CD14-positive monocyte (primary cell): ENCODE measurements at regions not wholly inside any gene's neighbourhood (a gene's known extent, or its start where the extent isn't known, plus 50 kb on each side); places are given as distances from the start of the nearest gene placed in this dataset.

ENCODE experiments used
- DNase-seq, 3 donors: peaks; one replicate each; pipeline ENCODE4 v3.0.0-alpha.2; 2011 to 2022
- H2AFZ ChIP-seq: 2 replicates; pipeline ENCODE4 v1.6.0; 2012; ENCODE audit warnings: mild to moderate bottlenecking, low read depth, low read length, inconsistent platforms; ENCODE audit not compliant: insufficient read depth, poor library complexity, severe bottlenecking
- H3K27ac ChIP-seq, 2 donors: 1 replicate in 1 of 2; 2 replicates in 1 of 2; pipeline ENCODE4 v1.5.1; 2012 to 2013; ENCODE audit warnings: low read length in 2 of 2, control low read depth in 1 of 2, inconsistent platforms in 1 of 2, low read depth in 1 of 2, mild to moderate bottlenecking in 1 of 2
- H3K27me3 ChIP-seq, 2 donors: one replicate each; pipeline versions ENCODE4 v1.6.0 to v1.6.1; 2011 to 2013; ENCODE audit warnings: low read length in 2 of 2; ENCODE audit not compliant: control insufficient read depth in 2 of 2, insufficient read depth in 2 of 2
- H3K36me3 ChIP-seq, 2 donors: replicated peaks in 1 of 2; 1 replicate in 1 of 2; 2 replicates in 1 of 2; pipeline versions ENCODE4 v1.5.1 to v1.6.1; 2012 to 2013; ENCODE audit warnings: low read length in 2 of 2, control low read depth in 1 of 2, inconsistent platforms in 1 of 2, mild to moderate bottlenecking in 1 of 2; ENCODE audit not compliant: insufficient read depth in 2 of 2, control insufficient read depth in 1 of 2
- H3K4me1 ChIP-seq, 2 donors: 1 replicate in 1 of 2; 2 replicates in 1 of 2; pipeline versions ENCODE4 v1.5.1 to v1.6.1; 2012 to 2013; ENCODE audit warnings: low read length in 2 of 2, control low read depth in 1 of 2, inconsistent platforms in 1 of 2, mild to moderate bottlenecking in 1 of 2, moderate library complexity in 1 of 2; ENCODE audit not compliant: insufficient read depth in 2 of 2, control insufficient read depth in 1 of 2
- H3K4me2 ChIP-seq: replicated peaks from 2 replicates; pipeline ENCODE3; 2012; ENCODE audit warnings: low read length, moderate library complexity, mild to moderate bottlenecking; ENCODE audit not compliant: poor library complexity, severe bottlenecking; ENCODE audit errors: extremely low read depth
- H3K4me3 ChIP-seq, 3 experiments: fragments of 200-600 bp in 1 of 3; sonication (generic) in 1 of 3; replicated peaks in 1 of 3; 1 replicate in 2 of 3; 2 replicates in 1 of 3; pipeline ENCODE4 v1.5.1; 2011 to 2013; ENCODE audit warnings: low read length in 3 of 3, mild to moderate bottlenecking in 3 of 3, control low read depth in 2 of 3, low read depth in 2 of 3, inconsistent platforms in 1 of 3, moderate library complexity in 1 of 3
- H3K79me2 ChIP-seq: 2 replicates; pipeline ENCODE4 v1.6.0; 2012; ENCODE audit warnings: mild to moderate bottlenecking, control low read depth, inconsistent platforms, low read length, moderate library complexity; ENCODE audit not compliant: insufficient read depth
- H3K9ac ChIP-seq: 2 replicates; pipeline ENCODE4 v1.6.0; 2017; ENCODE audit warnings: low read length, mild to moderate bottlenecking; ENCODE audit not compliant: insufficient read depth, poor library complexity, severe bottlenecking
- H3K9me3 ChIP-seq, 2 donors: replicated peaks in 1 of 2; 1 replicate in 1 of 2; 2 replicates in 1 of 2; pipeline versions ENCODE4 v1.5.1 to v1.6.1; 2012 to 2013; ENCODE audit warnings: low read length in 2 of 2, control low read depth in 1 of 2; ENCODE audit not compliant: control insufficient read depth in 1 of 2, insufficient read depth in 1 of 2
- H4K20me1 ChIP-seq: 2 replicates; pipeline ENCODE4 v1.6.0; 2012; ENCODE audit warnings: mild to moderate bottlenecking, low read length, control low read depth, moderate library complexity; ENCODE audit not compliant: insufficient read depth
- H3K27ac Mint-ChIP-seq, 7 donors: one replicate each; pipeline ENCODE4 v1.8.0; 2020; ENCODE audit warnings: mild to moderate bottlenecking in 7 of 7, mixed read lengths in 7 of 7, moderate library complexity in 6 of 7, inconsistent platforms in 2 of 7
- H3K27me3 Mint-ChIP-seq, 3 donors: one replicate each; pipeline ENCODE4 v1.8.0; 2021 to 2022; ENCODE audit warnings: low read depth in 3 of 3, mild to moderate bottlenecking in 3 of 3, mixed read lengths in 3 of 3, moderate library complexity in 3 of 3, inconsistent platforms in 1 of 3
- H3K36me3 Mint-ChIP-seq, 2 donors: one replicate each; pipeline ENCODE4 v1.8.0; 2020; ENCODE audit warnings: mixed read lengths in 2 of 2, inconsistent platforms in 1 of 2, mild to moderate bottlenecking in 1 of 2
- H3K4me1 Mint-ChIP-seq: one replicate; pipeline ENCODE4 v1.8.0; 2020; ENCODE audit warnings: mild to moderate bottlenecking, mixed read lengths
- H3K4me3 Mint-ChIP-seq, 2 donors: one replicate each; pipeline ENCODE4 v1.8.0; 2020; ENCODE audit warnings: mild to moderate bottlenecking in 2 of 2, mixed read lengths in 2 of 2, moderate library complexity in 1 of 2
- H3K9me3 Mint-ChIP-seq, 7 donors: one replicate each; pipeline ENCODE4 v1.8.0; 2020 to 2022; ENCODE audit warnings: mixed read lengths in 7 of 7, mild to moderate bottlenecking in 6 of 7, moderate library complexity in 6 of 7, inconsistent platforms in 2 of 7
- CTCF ChIP-seq: fragments of 200-600 bp; IDR thresholded peaks from one replicate; pipeline ENCODE4 v1.8.0; 2022; ENCODE audit warnings: antibody characterized with exemption, mild to moderate bottlenecking
- WGBS: methylation state at CpG from one replicate; pipeline ENCODE4 v1.1.5; 2013; ENCODE audit warnings: missing lambda C conversion rate; ENCODE audit not compliant: insufficient coverage; 5-methylcytosine and 5-hydroxymethylcytosine counted together
- intact Hi-C, 2 donors: fragments of 100-400 bp; cut with micrococcal nuclease; formaldehyde crosslinking; loops; one replicate each; pipeline versions ENCODE4 v1.15.0 to v1.15.1; 2023

GRCh38 chr9:71483436-71483835, 284.9 kb downstream of the CEMIP2 start:
- no peak overlapping the region for H3K4me2 ChIP-seq
- intact Hi-C loops = no loop called here
- H3K4me3 Mint-ChIP-seq = no peak overlapping the region
- 80% methylated on average over 2 of the region's 4 CpGs for WGBS
- H3K36me3 Mint-ChIP-seq = no peaks in the 10 kb centered on the region
- peaks cover 0 to 3% (median 0%) of the 10 kb centered on the region in 7 donors for H3K9me3 Mint-ChIP-seq
- no peak for DNase-seq
- H3K27me3 Mint-ChIP-seq = peaks cover 0 to 4% (median 4%) of the 10 kb centered on the region in 3 donors
- H3K27ac ChIP-seq = no peak overlapping the region
- no peak overlapping the region for H3K4me3 ChIP-seq
- TF ChIP-seq CTCF = no peak
- H3K4me1 Mint-ChIP-seq = peaks cover 4% of the 10 kb centered on the region
- H3K9ac ChIP-seq = no peak overlapping the region
- no peaks in the 10 kb centered on the region for H3K79me2 ChIP-seq
- no peak overlapping the region for H2AFZ ChIP-seq
- no peaks in the 10 kb centered on the region for H3K36me3 ChIP-seq
- H4K20me1 ChIP-seq = no peaks in the 10 kb centered on the region
- no peak overlapping the region for H3K27ac Mint-ChIP-seq
- no peaks in the 10 kb centered on the region for H3K9me3 ChIP-seq
- no peaks in the 10 kb centered on the region for H3K27me3 ChIP-seq
- peaks cover 4 to 5% of the 10 kb centered on the region in 2 donors for H3K4me1 ChIP-seq

GRCh38 chr9:71479621-71480020, 288.7 kb downstream of the CEMIP2 start:
- DNase-seq = no peak
- Histone ChIP-seq H3K4me1 (no peaks in the 10 kb centered on the region), H3K9ac (no peak overlapping the region), H3K9me3 (no peaks in the 10 kb centered on the region), H3K27ac (no peak overlapping the region), H3K27me3 (no peaks in the 10 kb centered on the region), H3K36me3 (no peaks in the 10 kb centered on the region), H2AFZ (no peak overlapping the region), H3K4me3 (no peak overlapping the region), H4K20me1 (no peaks in the 10 kb centered on the region), H3K79me2 (no peaks in the 10 kb centered on the region), H3K4me2 (no peak overlapping the region)
- H3K27ac Mint-ChIP-seq = no peak overlapping the region
- intact Hi-C loops = no loop called here
- peaks cover 0 to 3% (median 2%) of the 10 kb centered on the region in 3 donors for H3K27me3 Mint-ChIP-seq
- 100% methylated on average over 2 of the region's 4 CpGs for WGBS
- no peaks in the 10 kb centered on the region for H3K9me3 Mint-ChIP-seq
- H3K4me1 Mint-ChIP-seq = no peaks in the 10 kb centered on the region
- no peak overlapping the region for H3K4me3 Mint-ChIP-seq
- no peak for TF ChIP-seq CTCF
- H3K36me3 Mint-ChIP-seq = no peaks in the 10 kb centered on the region
